Activated naive CD4-positive, alpha-beta T cell treated with anti-CD3 and anti-CD28 coated beads, Interleukin-2, amount 10 ng/mL, durations not matched to agents 7 days and 5 days (primary cell): ENCODE measurements at regions not wholly inside any gene's neighbourhood (a gene's known extent, or its start where the extent isn't known, plus 50 kb on each side); places are given as distances from the start of the nearest gene placed in this dataset.
"Not testable (repeated sequence)": the region's sequence is repeated elsewhere in the genome, so short reads cannot be mapped to it uniquely, and the experiment has no call there.

ENCODE experiments used
- CTCF ChIA-PET: fragments of 350-600 bp; sonication (Branson Sonifier 250); formaldehyde crosslinking; loops from one replicate; lab custom pipeline; 2021; ENCODE audit warnings: antibody characterized with exemption; lab: Charles Lee
- DNase-seq: peaks from one replicate; pipeline ENCODE4 v3.0.0-alpha.2; 2020
- H3K27ac Mint-ChIP-seq: one replicate; pipeline ENCODE4 v1.8.0; 2021; ENCODE audit warnings: mild to moderate bottlenecking, moderate library complexity, mixed read lengths
- H3K27me3 Mint-ChIP-seq: one replicate; pipeline ENCODE4 v1.8.0; 2021; ENCODE audit warnings: mild to moderate bottlenecking, mixed read lengths
- H3K36me3 Mint-ChIP-seq: one replicate; pipeline ENCODE4 v1.8.0; 2021; ENCODE audit warnings: mixed read lengths
- H3K4me1 Mint-ChIP-seq: one replicate; pipeline ENCODE4 v1.8.0; 2021; ENCODE audit warnings: mixed read lengths
- H3K4me3 Mint-ChIP-seq: one replicate; pipeline ENCODE4 v1.8.0; 2021; ENCODE audit warnings: mild to moderate bottlenecking, moderate library complexity, mixed read lengths
- H3K9me3 Mint-ChIP-seq: one replicate; pipeline ENCODE4 v1.8.0; 2021; ENCODE audit warnings: mixed read lengths

- H3K36me3 Mint-ChIP-seq = no peaks in the 10 kb centered on the region
- H3K4me1 Mint-ChIP-seq = peaks cover 4% of the 10 kb centered on the region
- no peak for DNase-seq
- CTCF ChIA-PET = no interaction called here
- H3K9me3 Mint-ChIP-seq = peaks cover 1% of the 10 kb centered on the region
- H3K27ac Mint-ChIP-seq = no peak overlapping the region
- no peak overlapping the region for H3K4me3 Mint-ChIP-seq
- H3K27me3 Mint-ChIP-seq = no peaks in the 10 kb centered on the region
These were observed 167.2 kb downstream of the CYB561 start for GRCh38 chr17:63278728-63279442.

GRCh38 chr17:63279498-63280230 is 166.4 kb downstream of the CYB561 start:
- H3K27ac Mint-ChIP-seq = no peak overlapping the region
- H3K9me3 Mint-ChIP-seq = peaks cover 2% of the 10 kb centered on the region
- H3K4me1 Mint-ChIP-seq = peaks cover 4% of the 10 kb centered on the region
- H3K27me3 Mint-ChIP-seq = no peaks in the 10 kb centered on the region
- DNase-seq = no peak
- H3K36me3 Mint-ChIP-seq = no peaks in the 10 kb centered on the region
- no peak overlapping the region for H3K4me3 Mint-ChIP-seq
- CTCF ChIA-PET = no interaction called here

GRCh38 chr17:63282455-63282854 is 163.7 kb downstream of the CYB561 start:
- CTCF ChIA-PET = no interaction called here
- Mint-ChIP-seq H3K36me3 (no peaks in the 10 kb centered on the region), H3K9me3 (peaks cover 12% of the 10 kb centered on the region), H3K4me3 (no peak overlapping the region), H3K27me3 (no peaks in the 10 kb centered on the region), H3K4me1 (peaks cover 4% of the 10 kb centered on the region), H3K27ac (no peak overlapping the region)
- DNase-seq = no peak

- Mint-ChIP-seq H3K4me3 (no peak overlapping the region), H3K27me3 (no peaks in the 10 kb centered on the region), H3K27ac (no peak overlapping the region), H3K4me1 (no peaks in the 10 kb centered on the region), H3K36me3 (no peaks in the 10 kb centered on the region), H3K9me3 (peaks cover 17% of the 10 kb centered on the region)
- no peak for DNase-seq
- CTCF ChIA-PET = no interaction called here
These were observed 160.6 kb downstream of the CYB561 start for GRCh38 chr17:63285551-63285950.

- CTCF ChIA-PET = no interaction called here
- H3K9me3 Mint-ChIP-seq = peaks cover 17% of the 10 kb centered on the region
- H3K27ac Mint-ChIP-seq = no peak overlapping the region
- no peaks in the 10 kb centered on the region for H3K27me3 Mint-ChIP-seq
- no peak overlapping the region for H3K4me3 Mint-ChIP-seq
- H3K36me3 Mint-ChIP-seq = no peaks in the 10 kb centered on the region
- H3K4me1 Mint-ChIP-seq = no peaks in the 10 kb centered on the region
- DNase-seq = no peak
These were observed 159.9 kb downstream of the CYB561 start for GRCh38 chr17:63286254-63286653.

- H3K36me3 Mint-ChIP-seq, H3K4me3 Mint-ChIP-seq, H3K4me1 Mint-ChIP-seq, H3K27me3 Mint-ChIP-seq, CTCF ChIA-PET, H3K27ac Mint-ChIP-seq, DNase-seq: not testable (repeated sequence)
- H3K9me3 Mint-ChIP-seq = peaks cover 17% of the 10 kb centered on the region
These were observed 159.1 kb downstream of the CYB561 start for GRCh38 chr17:63287006-63287405.

- Mint-ChIP-seq H3K4me3 (no peak overlapping the region), H3K4me1 (no peaks in the 10 kb centered on the region), H3K27ac (no peak overlapping the region), H3K9me3 (peaks cover 15% of the 10 kb centered on the region), H3K36me3 (no peaks in the 10 kb centered on the region), H3K27me3 (no peaks in the 10 kb centered on the region)
- no peak for DNase-seq
- CTCF ChIA-PET = no interaction called here
These were observed 156.2 kb downstream of the CYB561 start for GRCh38 chr17:63289931-63290330.

GRCh38 chr17:63290351-63290750 is 155.8 kb downstream of the CYB561 start:
- no peak for DNase-seq
- Mint-ChIP-seq H3K4me3 (no peak overlapping the region), H3K27me3 (no peaks in the 10 kb centered on the region), H3K36me3 (no peaks in the 10 kb centered on the region), H3K27ac (no peak overlapping the region), H3K9me3 (peaks cover 15% of the 10 kb centered on the region), H3K4me1 (no peaks in the 10 kb centered on the region)
- CTCF ChIA-PET = no interaction called here

GRCh38 chr17:63290784-63291183 is 155.3 kb downstream of the CYB561 start:
- Mint-ChIP-seq H3K27me3 (no peaks in the 10 kb centered on the region), H3K27ac (no peak overlapping the region), H3K4me3 (no peak overlapping the region), H3K36me3 (no peaks in the 10 kb centered on the region), H3K4me1 (peaks cover 1% of the 10 kb centered on the region), H3K9me3 (peaks cover 14% of the 10 kb centered on the region)
- CTCF ChIA-PET = no interaction called here
- DNase-seq = no peak

GRCh38 chr17:63291258-63291657 is 154.8 kb downstream of the CYB561 start:
- CTCF ChIA-PET = no interaction called here
- DNase-seq = no peak
- H3K4me3 Mint-ChIP-seq = no peak overlapping the region
- H3K27ac Mint-ChIP-seq = no peak overlapping the region
- H3K36me3 Mint-ChIP-seq = no peaks in the 10 kb centered on the region
- no peaks in the 10 kb centered on the region for H3K27me3 Mint-ChIP-seq
- peaks cover 6% of the 10 kb centered on the region for H3K4me1 Mint-ChIP-seq
- H3K9me3 Mint-ChIP-seq = peaks cover 18% of the 10 kb centered on the region

- H3K27ac Mint-ChIP-seq = no peak overlapping the region
- H3K27me3 Mint-ChIP-seq = no peaks in the 10 kb centered on the region
- DNase-seq = no peak
- H3K4me1 Mint-ChIP-seq = peaks cover 6% of the 10 kb centered on the region
- no peak overlapping the region for H3K4me3 Mint-ChIP-seq
- peaks cover 17% of the 10 kb centered on the region for H3K9me3 Mint-ChIP-seq
- no peaks in the 10 kb centered on the region for H3K36me3 Mint-ChIP-seq
- CTCF ChIA-PET = no interaction called here
These were observed 153.7 kb downstream of the CYB561 start for GRCh38 chr17:63292421-63292820.

GRCh38 chr17:63293323-63294075 is 152.6 kb downstream of the CYB561 start:
- no peak overlapping the region for H3K27ac Mint-ChIP-seq
- H3K4me3 Mint-ChIP-seq = no peak overlapping the region
- H3K4me1 Mint-ChIP-seq = peaks cover 6% of the 10 kb centered on the region
- H3K36me3 Mint-ChIP-seq = no peaks in the 10 kb centered on the region
- no peak for DNase-seq
- H3K27me3 Mint-ChIP-seq = no peaks in the 10 kb centered on the region
- CTCF ChIA-PET = no interaction called here
- peaks cover 12% of the 10 kb centered on the region for H3K9me3 Mint-ChIP-seq

GRCh38 chr17:63294776-63295175 is 151.3 kb downstream of the CYB561 start:
- Mint-ChIP-seq H3K9me3 (peaks cover 12% of the 10 kb centered on the region), H3K27ac (no peak overlapping the region), H3K4me1 (peaks cover 6% of the 10 kb centered on the region), H3K36me3 (no peaks in the 10 kb centered on the region), H3K4me3 (no peak overlapping the region), H3K27me3 (no peaks in the 10 kb centered on the region)
- CTCF ChIA-PET = no interaction called here
- no peak for DNase-seq

GRCh38 chr17:63295288-63295687 is 150.8 kb downstream of the CYB561 start:
- H3K27ac Mint-ChIP-seq = no peak overlapping the region
- CTCF ChIA-PET = no interaction called here
- H3K27me3 Mint-ChIP-seq = no peaks in the 10 kb centered on the region
- no peak for DNase-seq
- H3K36me3 Mint-ChIP-seq = no peaks in the 10 kb centered on the region
- no peak overlapping the region for H3K4me3 Mint-ChIP-seq
- peaks cover 12% of the 10 kb centered on the region for H3K9me3 Mint-ChIP-seq
- peaks cover 6% of the 10 kb centered on the region for H3K4me1 Mint-ChIP-seq
